ENCODE measurements at regions not wholly inside any gene's neighbourhood (a gene's known extent, or its start where the extent isn't known, plus 50 kb on each side); places are given as distances from the start of the nearest gene placed in this dataset.

DNA sequence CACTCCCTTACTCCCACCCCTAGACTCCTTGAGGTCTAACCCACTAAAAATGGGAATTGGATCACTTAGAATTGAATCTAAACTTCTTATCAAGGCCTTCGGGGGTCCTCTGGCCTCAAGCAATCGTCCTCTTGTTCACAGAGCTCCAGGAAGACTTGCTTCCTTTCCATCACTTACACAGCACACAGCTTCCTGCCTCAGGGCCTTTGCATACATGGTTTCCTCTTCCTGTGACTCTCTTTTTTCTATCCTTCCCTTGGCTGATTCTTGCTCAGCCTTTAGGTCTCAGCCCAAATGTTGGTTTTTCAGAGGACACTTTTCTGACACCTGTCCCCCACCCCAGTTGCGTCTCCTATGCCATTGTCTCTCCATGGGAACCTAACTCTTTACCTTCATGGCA is 50.0 kb upstream of the ALDH1B1 start:
- Histone ChIP-seq H3K36me3 (ENCODE audit: insufficient read depth, insufficient read length, low read length) (no peaks in the 10 kb centered on the region), H3K9ac (ENCODE audit: insufficient read length, low read depth) (no peak overlapping the region), H3K9me3 (ENCODE audit: insufficient read depth, low read length) (no peaks in the 10 kb centered on the region), H3K27me3 (ENCODE audit: insufficient read depth, insufficient read length) (peaks cover 3% of the 10 kb centered on the region), H3K4me3 (ENCODE audit: insufficient read length, low read depth) (no peak overlapping the region), H3K4me1 (ENCODE audit: insufficient read depth, insufficient read length) (peaks cover 10% of the 10 kb centered on the region)
- TF ChIP-seq ZNF274 (IDR thresholded peaks at IDR 0.05; ENCODE audit: low read depth, low read length) (no peak), SUZ12 (IDR thresholded peaks at IDR 0.05; ENCODE audit: extremely low read depth, insufficient read depth, insufficient read length) (no peak), YY1 (IDR thresholded peaks at IDR 0.05; ENCODE audit: insufficient read depth, insufficient read length) (no peak)
- no peak for DNase-seq (ENCODE audit: low read depth, low spot score)

DNA sequence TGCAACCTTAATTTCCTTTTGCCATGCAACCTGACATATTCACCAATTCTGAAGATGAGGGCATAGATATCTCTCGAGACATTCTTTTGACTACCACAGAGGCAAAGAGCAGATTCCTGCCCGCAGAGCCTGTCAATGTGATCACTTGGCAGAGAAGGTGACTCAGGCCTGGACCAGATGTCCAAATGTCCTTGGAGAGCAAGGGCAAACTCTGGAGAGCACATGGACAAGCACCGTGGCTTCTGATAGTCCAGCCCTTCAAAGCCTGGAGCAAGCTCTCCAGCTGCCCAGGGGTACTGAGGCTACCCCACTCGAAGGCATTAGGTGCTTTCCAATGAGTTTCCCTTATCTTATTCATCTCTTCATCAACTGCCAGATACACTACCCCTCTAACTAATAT is 50.4 kb upstream of the ALDH1B1 start:
- Histone ChIP-seq H3K4me1 (ENCODE audit: insufficient read depth, insufficient read length) (peaks cover 9% of the 10 kb centered on the region), H3K36me3 (ENCODE audit: insufficient read depth, insufficient read length, low read length) (no peaks in the 10 kb centered on the region), H3K9ac (ENCODE audit: insufficient read length, low read depth) (no peak overlapping the region), H3K4me3 (ENCODE audit: insufficient read length, low read depth) (no peak overlapping the region), H3K27me3 (ENCODE audit: insufficient read depth, insufficient read length) (peaks cover 3% of the 10 kb centered on the region), H3K9me3 (ENCODE audit: insufficient read depth, low read length) (no peaks in the 10 kb centered on the region)
- no peak for TF ChIP-seq YY1 (IDR thresholded peaks at IDR 0.05; ENCODE audit: insufficient read depth, insufficient read length)
- no peak for TF ChIP-seq SUZ12 (IDR thresholded peaks at IDR 0.05; ENCODE audit: extremely low read depth, insufficient read depth, insufficient read length)
- TF ChIP-seq ZNF274 (IDR thresholded peaks at IDR 0.05; ENCODE audit: low read depth, low read length): no peak
- DNase-seq (ENCODE audit: low read depth, low spot score): no peak

DNA sequence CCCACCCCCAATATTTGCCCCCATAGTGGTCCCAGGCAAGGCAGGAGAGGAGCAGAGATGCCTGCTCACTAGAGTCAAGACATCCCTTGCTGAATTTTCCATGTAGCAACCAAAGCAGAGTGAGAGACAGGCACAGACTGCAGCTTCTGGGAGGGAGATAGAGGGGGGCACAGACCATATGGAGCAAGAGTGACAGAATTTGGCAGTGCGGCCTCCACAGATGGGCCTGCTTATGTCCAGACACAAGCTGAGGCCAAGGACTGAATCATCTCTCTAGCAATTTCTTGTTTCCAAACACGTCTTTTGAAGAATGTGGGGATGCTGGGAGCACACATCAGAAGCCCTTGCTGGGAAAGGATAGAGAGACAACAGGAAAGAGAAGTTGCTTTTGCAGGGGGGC is 53.0 kb upstream of the ALDH1B1 start:
- H3K4me3 ChIP-seq (ENCODE audit: insufficient read length, low read depth): no peak overlapping the region
- TF ChIP-seq YY1 (IDR thresholded peaks at IDR 0.05; ENCODE audit: insufficient read depth, insufficient read length) (no peak), SUZ12 (IDR thresholded peaks at IDR 0.05; ENCODE audit: extremely low read depth, insufficient read depth, insufficient read length) (no peak), ZNF274 (IDR thresholded peaks at IDR 0.05; ENCODE audit: low read depth, low read length) (no peak)
- peaks cover 3% of the 10 kb centered on the region for H3K27me3 ChIP-seq (ENCODE audit: insufficient read depth, insufficient read length)
- no peak for DNase-seq (ENCODE audit: low read depth, low spot score)
- H3K4me1 ChIP-seq (ENCODE audit: insufficient read depth, insufficient read length): peaks cover 9% of the 10 kb centered on the region
- H3K36me3 ChIP-seq (ENCODE audit: insufficient read depth, insufficient read length, low read length): no peaks in the 10 kb centered on the region
- H3K9me3 ChIP-seq (ENCODE audit: insufficient read depth, low read length): no peaks in the 10 kb centered on the region
- no peak overlapping the region for H3K9ac ChIP-seq (ENCODE audit: insufficient read length, low read depth)

DNA sequence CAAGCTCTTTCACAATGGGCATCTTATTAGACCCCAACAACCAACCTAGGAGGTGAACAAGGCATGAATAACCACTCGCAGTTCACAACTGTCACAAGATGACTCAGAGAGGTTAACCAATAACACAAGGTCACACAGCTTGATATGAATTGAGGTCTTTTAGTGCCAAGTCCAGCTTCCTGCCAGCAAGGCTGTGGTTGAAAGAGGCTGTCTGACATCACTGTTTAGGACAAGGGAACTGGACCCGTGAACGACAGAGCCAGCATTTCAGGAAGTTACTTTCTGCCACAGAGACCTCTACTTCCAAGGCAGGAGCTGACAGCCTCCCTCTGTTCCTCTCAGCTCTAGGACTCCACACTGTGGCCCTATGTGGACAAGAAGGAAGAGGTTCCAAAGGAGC is 53.4 kb upstream of the ALDH1B1 start:
- peaks cover 9% of the 10 kb centered on the region for H3K4me1 ChIP-seq (ENCODE audit: insufficient read depth, insufficient read length)
- H3K9me3 ChIP-seq (ENCODE audit: insufficient read depth, low read length): no peaks in the 10 kb centered on the region
- no peaks in the 10 kb centered on the region for H3K36me3 ChIP-seq (ENCODE audit: insufficient read depth, insufficient read length, low read length)
- TF ChIP-seq SUZ12 (IDR thresholded peaks at IDR 0.05; ENCODE audit: extremely low read depth, insufficient read depth, insufficient read length) (no peak), YY1 (IDR thresholded peaks at IDR 0.05; ENCODE audit: insufficient read depth, insufficient read length) (no peak), ZNF274 (IDR thresholded peaks at IDR 0.05; ENCODE audit: low read depth, low read length) (no peak)
- no peak overlapping the region for H3K9ac ChIP-seq (ENCODE audit: insufficient read length, low read depth)
- H3K27me3 ChIP-seq (ENCODE audit: insufficient read depth, insufficient read length): peaks cover 3% of the 10 kb centered on the region
- no peak for DNase-seq (ENCODE audit: low read depth, low spot score)
- no peak overlapping the region for H3K4me3 ChIP-seq (ENCODE audit: insufficient read length, low read depth)

DNA sequence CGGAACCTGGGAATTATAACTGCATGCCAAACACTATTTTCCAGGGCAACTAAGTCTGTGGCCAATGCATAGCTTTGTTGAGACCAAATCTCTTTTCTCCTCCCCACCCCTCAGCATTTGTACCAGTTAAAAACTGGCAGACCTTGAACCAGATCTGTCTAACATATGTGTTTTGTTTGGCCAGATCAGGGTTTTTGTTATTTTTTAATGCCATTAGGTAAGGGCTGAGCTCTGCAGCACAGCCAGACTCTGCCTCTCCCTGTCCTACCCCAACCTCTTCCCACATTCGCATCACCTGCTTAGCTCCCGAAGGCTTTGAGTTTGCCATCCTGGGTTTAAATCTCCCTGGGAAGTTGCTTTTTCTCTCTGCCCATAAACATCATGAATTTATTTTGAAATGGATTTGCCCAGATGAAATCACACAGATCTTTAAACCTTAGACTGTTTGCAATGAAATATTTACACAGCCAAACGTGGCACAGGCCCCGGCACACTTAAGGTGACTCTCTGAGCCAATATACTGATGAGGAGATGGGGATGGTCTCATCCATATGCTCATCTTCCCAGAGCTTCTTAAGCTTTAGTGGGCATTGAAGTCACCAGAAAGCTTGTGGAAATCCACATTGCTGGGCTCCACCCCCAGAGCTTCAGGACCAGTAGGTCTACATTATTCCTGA is 54.0 kb upstream of the ALDH1B1 start:
- H3K27me3 ChIP-seq (ENCODE audit: insufficient read depth, insufficient read length): peaks cover 3% of the 10 kb centered on the region
- no peaks in the 10 kb centered on the region for H3K9me3 ChIP-seq (ENCODE audit: insufficient read depth, low read length)
- H3K9ac ChIP-seq (ENCODE audit: insufficient read length, low read depth): no peak overlapping the region
- peaks cover 9% of the 10 kb centered on the region for H3K4me1 ChIP-seq (ENCODE audit: insufficient read depth, insufficient read length)
- TF ChIP-seq SUZ12 (IDR thresholded peaks at IDR 0.05; ENCODE audit: extremely low read depth, insufficient read depth, insufficient read length) (no peak), ZNF274 (IDR thresholded peaks at IDR 0.05; ENCODE audit: low read depth, low read length) (no peak), YY1 (IDR thresholded peaks at IDR 0.05; ENCODE audit: insufficient read depth, insufficient read length) (no peak)
- no peak for DNase-seq (ENCODE audit: low read depth, low spot score)
- H3K4me3 ChIP-seq (ENCODE audit: insufficient read length, low read depth): no peak overlapping the region
- no peaks in the 10 kb centered on the region for H3K36me3 ChIP-seq (ENCODE audit: insufficient read depth, insufficient read length, low read length)

DNA sequence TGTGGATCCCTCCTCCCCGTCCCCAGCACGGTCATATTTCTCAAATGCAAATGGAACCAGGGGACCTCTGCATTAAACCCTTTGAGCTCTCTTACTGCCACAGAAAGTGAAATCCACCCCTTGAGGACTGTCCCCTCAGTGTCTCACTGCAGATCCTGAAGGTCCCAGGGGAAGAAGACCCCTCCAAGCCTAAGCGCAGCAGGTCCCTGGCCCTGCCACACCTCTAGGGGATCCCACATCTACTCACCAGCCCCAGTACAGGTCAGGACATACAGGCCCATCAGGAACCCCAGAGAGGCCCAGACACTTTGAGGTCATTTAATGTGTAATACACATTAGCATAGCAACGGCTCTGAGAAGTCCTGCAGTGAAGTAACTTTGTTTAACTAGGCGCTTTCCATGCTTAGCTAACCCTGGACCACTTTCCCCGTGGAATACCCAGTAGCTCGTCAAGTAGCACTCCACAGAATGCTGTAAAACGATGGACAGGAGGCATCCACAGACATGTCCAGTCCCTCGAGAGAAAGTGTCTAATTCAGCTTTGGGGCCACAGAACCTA is 54.7 kb upstream of the ALDH1B1 start:
- Histone ChIP-seq H3K4me1 (ENCODE audit: insufficient read depth, insufficient read length) (peaks cover 9% of the 10 kb centered on the region), H3K36me3 (ENCODE audit: insufficient read depth, insufficient read length, low read length) (no peaks in the 10 kb centered on the region), H3K9ac (ENCODE audit: insufficient read length, low read depth) (no peak overlapping the region), H3K27me3 (ENCODE audit: insufficient read depth, insufficient read length) (peaks cover 3% of the 10 kb centered on the region), H3K9me3 (ENCODE audit: insufficient read depth, low read length) (no peaks in the 10 kb centered on the region), H3K4me3 (ENCODE audit: insufficient read length, low read depth) (no peak overlapping the region)
- TF ChIP-seq YY1 (IDR thresholded peaks at IDR 0.05; ENCODE audit: insufficient read depth, insufficient read length) (no peak), SUZ12 (IDR thresholded peaks at IDR 0.05; ENCODE audit: extremely low read depth, insufficient read depth, insufficient read length) (no peak), ZNF274 (IDR thresholded peaks at IDR 0.05; ENCODE audit: low read depth, low read length) (no peak)
- DNase-seq (ENCODE audit: low read depth, low spot score): no peak

DNA sequence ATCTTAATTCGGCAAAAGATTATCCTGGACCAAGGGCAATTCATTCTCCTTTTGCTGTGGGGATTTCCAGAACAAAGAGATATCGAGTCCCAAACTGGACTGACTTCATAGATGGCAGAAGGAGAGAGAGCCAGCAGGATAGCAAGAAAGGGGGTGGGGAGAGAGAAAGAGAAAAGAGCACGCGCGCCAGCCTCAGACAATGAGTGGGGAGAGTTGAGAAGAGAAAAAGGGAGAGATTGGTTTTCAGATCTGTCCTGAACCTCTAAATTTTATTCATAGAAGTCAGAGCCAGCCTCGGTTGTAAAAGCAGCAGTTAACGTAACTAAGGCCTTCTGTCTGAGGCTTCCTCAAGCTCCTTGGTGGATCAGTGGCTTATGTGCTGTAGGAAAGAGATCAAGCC is 55.3 kb upstream of the ALDH1B1 start:
- no peaks in the 10 kb centered on the region for H3K36me3 ChIP-seq (ENCODE audit: insufficient read depth, insufficient read length, low read length)
- no peak for TF ChIP-seq ZNF274 (IDR thresholded peaks at IDR 0.05; ENCODE audit: low read depth, low read length)
- no peak for TF ChIP-seq YY1 (IDR thresholded peaks at IDR 0.05; ENCODE audit: insufficient read depth, insufficient read length)
- no peak for TF ChIP-seq SUZ12 (IDR thresholded peaks at IDR 0.05; ENCODE audit: extremely low read depth, insufficient read depth, insufficient read length)

More for the DNA sequence above, 55.3 kb upstream of the ALDH1B1 start:
- H3K4me1 ChIP-seq (ENCODE audit: insufficient read depth, insufficient read length): peaks cover 9% of the 10 kb centered on the region
- H3K9me3 ChIP-seq (ENCODE audit: insufficient read depth, low read length): no peaks in the 10 kb centered on the region
- no peak overlapping the region for H3K4me3 ChIP-seq (ENCODE audit: insufficient read length, low read depth)
- peaks cover 3% of the 10 kb centered on the region for H3K27me3 ChIP-seq (ENCODE audit: insufficient read depth, insufficient read length)
- no peak overlapping the region for H3K9ac ChIP-seq (ENCODE audit: insufficient read length, low read depth)
- DNase-seq (ENCODE audit: low read depth, low spot score): no peak
